ENCODE measurements at regions not wholly inside any gene's neighbourhood (a gene's known extent, or its start where the extent isn't known, plus 50 kb on each side); places are given as distances from the start of the nearest gene placed in this dataset.

DNA sequence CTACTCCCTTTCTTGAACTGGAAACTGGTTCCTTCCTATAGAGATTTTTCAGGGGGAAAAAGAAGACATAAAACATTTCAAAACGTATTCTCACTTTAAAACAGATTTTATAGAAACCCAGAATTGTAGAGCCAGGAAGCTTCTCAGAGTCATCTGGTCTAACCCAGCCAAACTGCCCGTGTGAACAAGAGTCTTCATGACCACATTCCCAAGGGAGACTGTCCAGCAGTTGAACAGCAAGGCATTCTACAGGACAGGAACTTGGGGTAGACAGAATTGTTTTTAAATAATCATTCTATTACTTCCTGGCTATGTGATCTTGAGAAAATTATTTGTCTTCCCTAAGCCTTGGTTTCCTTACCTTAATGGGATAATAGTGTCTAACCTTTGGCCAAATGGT, 163.5 kb upstream of the IVNS1ABP start:
- TF ChIP-seq POLR2A (IDR thresholded peaks at IDR 0.05; ENCODE audit: low read depth, low read length) (no peak), MAZ (IDR thresholded peaks at IDR 0.05; ENCODE audit: borderline replicate concordance, low read depth, low read length) (no peak), MXI1 (IDR thresholded peaks at IDR 0.05; ENCODE audit: borderline replicate concordance, low read depth, low read length) (no peak), RFX5 (IDR thresholded peaks at IDR 0.05; ENCODE audit: low read depth, low read length) (no peak)
- TF ChIP-seq, protein P1, sequence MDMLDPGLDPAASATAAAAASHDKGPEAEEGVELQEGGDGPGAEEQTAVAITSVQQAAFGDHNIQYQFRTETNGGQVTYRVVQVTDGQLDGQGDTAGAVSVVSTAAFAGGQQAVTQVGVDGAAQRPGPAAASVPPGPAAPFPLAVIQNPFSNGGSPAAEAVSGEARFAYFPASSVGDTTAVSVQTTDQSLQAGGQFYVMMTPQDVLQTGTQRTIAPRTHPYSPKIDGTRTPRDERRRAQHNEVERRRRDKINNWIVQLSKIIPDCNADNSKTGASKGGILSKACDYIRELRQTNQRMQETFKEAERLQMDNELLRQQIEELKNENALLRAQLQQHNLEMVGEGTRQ (IDR thresholded peaks at IDR 0.05; ENCODE audit: low read depth, low read length): no peak
- TF ChIP-seq, protein P2, sequence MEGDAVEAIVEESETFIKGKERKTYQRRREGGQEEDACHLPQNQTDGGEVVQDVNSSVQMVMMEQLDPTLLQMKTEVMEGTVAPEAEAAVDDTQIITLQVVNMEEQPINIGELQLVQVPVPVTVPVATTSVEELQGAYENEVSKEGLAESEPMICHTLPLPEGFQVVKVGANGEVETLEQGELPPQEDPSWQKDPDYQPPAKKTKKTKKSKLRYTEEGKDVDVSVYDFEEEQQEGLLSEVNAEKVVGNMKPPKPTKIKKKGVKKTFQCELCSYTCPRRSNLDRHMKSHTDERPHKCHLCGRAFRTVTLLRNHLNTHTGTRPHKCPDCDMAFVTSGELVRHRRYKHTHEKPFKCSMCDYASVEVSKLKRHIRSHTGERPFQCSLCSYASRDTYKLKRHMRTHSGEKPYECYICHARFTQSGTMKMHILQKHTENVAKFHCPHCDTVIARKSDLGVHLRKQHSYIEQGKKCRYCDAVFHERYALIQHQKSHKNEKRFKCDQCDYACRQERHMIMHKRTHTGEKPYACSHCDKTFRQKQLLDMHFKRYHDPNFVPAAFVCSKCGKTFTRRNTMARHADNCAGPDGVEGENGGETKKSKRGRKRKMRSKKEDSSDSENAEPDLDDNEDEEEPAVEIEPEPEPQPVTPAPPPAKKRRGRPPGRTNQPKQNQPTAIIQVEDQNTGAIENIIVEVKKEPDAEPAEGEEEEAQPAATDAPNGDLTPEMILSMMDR (conservative IDR thresholded peaks at IDR 0.05; ENCODE audit: low read depth, low read length): no peak
- Histone ChIP-seq H2BK5ac (ENCODE audit: low read depth, low read length, poor library complexity, severe bottlenecking) (no peak overlapping the region), H3K56ac (ENCODE audit: extremely low read depth, insufficient read depth, low read length) (no peak overlapping the region), H3K4ac (ENCODE audit: low read depth, low read length) (no peak overlapping the region), H2BK120ac (ENCODE audit: low read depth, low read length) (no peak overlapping the region), H2AFZ (replicated peaks; ENCODE audit: low read length, poor library complexity) (no peak overlapping the region), H4K91ac (ENCODE audit: insufficient read depth, low read depth, low read length) (no peak overlapping the region), H2AK5ac (ENCODE audit: low read depth, low read length) (no peak overlapping the region), H4K20me1 (ENCODE audit: insufficient read depth, low read length) (no peaks in the 10 kb centered on the region), H3K14ac (replicated peaks; ENCODE audit: low read depth, low read length) (no peak overlapping the region), H3K36me3 (ENCODE audit: control insufficient read depth, insufficient read depth, low read length) (no peaks in the 10 kb centered on the region), H3K9ac (ENCODE audit: low read depth, low read length) (no peak overlapping the region), H3K4me2 (ENCODE audit: low read depth, low read length) (no peak overlapping the region), H2BK20ac (ENCODE audit: low read depth, low read length) (no peak overlapping the region), H2AK9ac (replicated peaks; ENCODE audit: low read depth, low read length, poor library complexity) (no peak overlapping the region), H3K9me3 (ENCODE audit: control insufficient read depth, insufficient read depth, low read length) (no peaks in the 10 kb centered on the region), H3K4me3 (ENCODE audit: insufficient read depth, low read depth, low read length) (no peak overlapping the region), H3K18ac (ENCODE audit: low read depth, low read length) (no peak overlapping the region), H3K4me1 (ENCODE audit: control insufficient read depth, insufficient read depth, low read length) (peaks cover 8% of the 10 kb centered on the region; the same call in 1 of the 2 replicates), H4K8ac (ENCODE audit: low read depth in 2 of 2, low read length in 2 of 2) (no peak overlapping the region), H3K23ac (ENCODE audit: low read depth, low read length) (no peak overlapping the region), H3K9me1 (ENCODE audit: insufficient read depth, low read length) (peaks cover 13% of the 10 kb centered on the region), H3K79me1 (ENCODE audit: low read depth in 1 of 2, low read length in 2 of 2) (no peaks in the 10 kb centered on the region), H3K27me3 (ENCODE audit: control insufficient read depth, insufficient read depth, low read length) (no peaks in the 10 kb centered on the region; the same call in 1 of the 2 replicates), H4K5ac (ENCODE audit: low read depth, low read length) (no peak overlapping the region), H2BK15ac (ENCODE audit: low read depth, low read length) (no peak overlapping the region), H3K27ac (ENCODE audit: insufficient read depth, low read length) (no peak overlapping the region)
- WGBS, 2 experiments (ENCODE audit: extremely low coverage in 2 of 2, insufficient read length in 1 of 2): no CpG with 5 or more reads among the region's 2 CpGs
- ATAC-seq (ENCODE audit: low read depth) (no peak), DNase-seq (no peak)
- intact Hi-C loops (cut with micrococcal nuclease) (no loop called here), in situ Hi-C loops (cut with MboI; ENCODE audit: low sequenced_read_pairs) (no loop called here), dilution Hi-C loops (cut with HindIII; ENCODE audit: low sequenced_read_pairs, unreplicated experiment) (no loop called here)
- POLR2A ChIA-PET (ENCODE audit: unreplicated experiment): no interaction called here
- no TSS peak for BruUV-seq (replicated peaks)
- CTCF ChIA-PET: no interaction called here

Measured in IMR-90 (cell line).